IMR-90 (cell line): ENCODE measurements at regions not wholly inside any gene's neighbourhood (a gene's known extent, or its start where the extent isn't known, plus 50 kb on each side); places are given as distances from the start of the nearest gene placed in this dataset.

ENCODE experiments used
- ATAC-seq: fragments of 200-7000 bp; cut with Tn5 transposase; 2 replicates; pipeline ENCODE4 v1.9.1; 2020; ENCODE audit warnings: low read depth, mild to moderate bottlenecking, moderate library complexity
- BruUV-seq: library from RNA; stranded (reverse); fragments of 400-500 nt; replicated peaks from 2 replicates; lab custom pipeline; 2021; lab: Mats Ljungman, UMichigan
- CTCF ChIA-PET: fragments of 300-600 bp; formaldehyde crosslinking; extraction: SDS; loops from one replicate; lab custom pipeline; 2021; ENCODE audit warnings: antibody characterized with exemption; lab: Yijun Ruan, JAX
- POLR2A ChIA-PET: fragments of 300-600 bp; sonication (Branson Sonifier 250); formaldehyde crosslinking; loops from one replicate; lab custom pipeline; 2022; ENCODE audit warnings: antibody characterized with exemption; ENCODE audit not compliant: unreplicated experiment; lab: Charles Lee
- DNase-seq: peaks from one replicate; pipeline ENCODE4 v3.0.0; 2013
- H2AFZ ChIP-seq: replicated peaks from 2 replicates; pipeline ENCODE3; 2013; ENCODE audit warnings: low read length, mild to moderate bottlenecking; ENCODE audit not compliant: poor library complexity
- H2AK5ac ChIP-seq: 2 replicates; pipeline ENCODE4 v1.6.1; 2013; ENCODE audit warnings: low read depth, low read length, inconsistent platforms
- H2AK9ac ChIP-seq: replicated peaks from 2 replicates; pipeline ENCODE3; 2013; ENCODE audit warnings: mild to moderate bottlenecking, low read depth, low read length, moderate library complexity; ENCODE audit not compliant: poor library complexity
- H2BK120ac ChIP-seq: 2 replicates; pipeline ENCODE4 v1.6.1; 2013; ENCODE audit warnings: low read depth, low read length, inconsistent platforms
- H2BK15ac ChIP-seq: 3 replicates; pipeline ENCODE4 v1.6.1; 2013; ENCODE audit warnings: low read depth, low read length, inconsistent platforms
- H2BK20ac ChIP-seq: 2 replicates; pipeline ENCODE4 v1.6.1; 2013; ENCODE audit warnings: low read depth, mild to moderate bottlenecking, inconsistent platforms, low read length, moderate library complexity
- H2BK5ac ChIP-seq: 2 replicates; pipeline ENCODE4 v1.6.1; 2013; ENCODE audit warnings: mild to moderate bottlenecking, low read depth, low read length, inconsistent platforms; ENCODE audit not compliant: poor library complexity, severe bottlenecking
- H3K14ac ChIP-seq: replicated peaks from 2 replicates; pipeline ENCODE4 v1.6.1; 2013; ENCODE audit warnings: low read depth, low read length, inconsistent platforms
- H3K18ac ChIP-seq: 2 replicates; pipeline ENCODE4 v1.6.1; 2013; ENCODE audit warnings: low read depth, low read length, control low read depth
- H3K23ac ChIP-seq: 2 replicates; pipeline ENCODE4 v1.6.1; 2013; ENCODE audit warnings: low read depth, low read length, inconsistent platforms
- H3K27ac ChIP-seq: 2 replicates; pipeline ENCODE4 v1.5.1; 2013; ENCODE audit warnings: mild to moderate bottlenecking, control low read depth, low read length; ENCODE audit not compliant: insufficient read depth
- H3K27me3 ChIP-seq: 2 replicates; pipeline ENCODE4 v1.6.1; 2013; ENCODE audit warnings: low read length; ENCODE audit not compliant: control insufficient read depth, insufficient read depth
- H3K36me3 ChIP-seq: 2 replicates; pipeline ENCODE4 v1.6.1; 2013; ENCODE audit warnings: low read length, mixed read lengths; ENCODE audit not compliant: control insufficient read depth, insufficient read depth
- H3K4ac ChIP-seq: 2 replicates; pipeline ENCODE4 v1.6.1; 2013; ENCODE audit warnings: low read depth, low read length, inconsistent platforms
- H3K4me1 ChIP-seq: 2 replicates; pipeline ENCODE4 v1.6.1; 2013; ENCODE audit warnings: low read length, mixed read lengths; ENCODE audit not compliant: control insufficient read depth, insufficient read depth
- H3K4me2 ChIP-seq: 2 replicates; pipeline ENCODE4 v1.6.1; 2013; ENCODE audit warnings: low read depth, mild to moderate bottlenecking, control low read depth, low read length, moderate library complexity
- H3K4me3 ChIP-seq: 2 replicates; pipeline ENCODE4 v1.5.1; 2013; ENCODE audit warnings: low read depth, mild to moderate bottlenecking, control low read depth, low read length, moderate library complexity; ENCODE audit not compliant: insufficient read depth
- H3K56ac ChIP-seq: 2 replicates; pipeline ENCODE4 v1.6.1; 2013; ENCODE audit warnings: low read length, inconsistent platforms; ENCODE audit not compliant: insufficient read depth; ENCODE audit errors: extremely low read depth
- H3K79me1 ChIP-seq, 2 experiments: 2 replicates each; pipeline ENCODE4 v1.6.1; 2013; ENCODE audit warnings: low read length in 2 of 2, inconsistent platforms in 1 of 2, low read depth in 1 of 2
- H3K9ac ChIP-seq: 2 replicates; pipeline ENCODE4 v1.6.1; 2013; ENCODE audit warnings: low read depth, low read length, control low read depth
- H3K9me1 ChIP-seq: 2 replicates; pipeline ENCODE4 v1.6.1; 2013; ENCODE audit warnings: low read length, inconsistent platforms; ENCODE audit not compliant: insufficient read depth
- H3K9me3 ChIP-seq: 2 replicates; pipeline ENCODE4 v1.6.1; 2013; ENCODE audit warnings: low read length; ENCODE audit not compliant: control insufficient read depth, insufficient read depth
- H4K20me1 ChIP-seq: 2 replicates; pipeline ENCODE4 v1.6.1; 2013; ENCODE audit warnings: low read length, inconsistent platforms; ENCODE audit not compliant: insufficient read depth
- H4K5ac ChIP-seq: 2 replicates; pipeline ENCODE4 v1.6.1; 2013; ENCODE audit warnings: mild to moderate bottlenecking, low read depth, low read length, control low read depth
- H4K8ac ChIP-seq, 2 experiments: 2 replicates each; pipeline ENCODE4 v1.6.1; 2013; ENCODE audit warnings: low read depth in 2 of 2, low read length in 2 of 2, control low read depth in 1 of 2, inconsistent platforms in 1 of 2
- H4K91ac ChIP-seq: 2 replicates; pipeline ENCODE4 v1.6.1; 2013; ENCODE audit warnings: low read depth, low read length, inconsistent platforms; ENCODE audit not compliant: insufficient read depth
- BHLHE40 ChIP-seq: fragments of 150-350 bp; IDR thresholded peaks from 2 replicates; pipeline ENCODE4 v1.6.1; 2016; ENCODE audit warnings: mild to moderate bottlenecking, low read depth, low read length
- MAFK ChIP-seq: IDR thresholded peaks from 2 replicates; pipeline ENCODE4 v1.6.1; 2012; ENCODE audit warnings: low read depth, low read length, improper control_type of control experiment
- WGBS, 2 experiments: methylation state at CpG; one replicate each; pipeline versions ENCODE4 v1.1.5 to v1.1.7; 2013; ENCODE audit warnings: missing lambda C conversion rate in 2 of 2; ENCODE audit not compliant: insufficient read length in 1 of 2; ENCODE audit errors: extremely low coverage in 2 of 2; 5-methylcytosine and 5-hydroxymethylcytosine counted together
- dilution Hi-C: fragments of 300-500 bp; cut with HindIII; formaldehyde crosslinking; loops from one replicate; pipeline ENCODE4 v1.14.3; 2018; ENCODE audit warnings: low sequenced_read_pairs; ENCODE audit not compliant: unreplicated experiment
- in situ Hi-C: fragments of 300-500 bp; cut with MboI; formaldehyde crosslinking; loops from 3 replicates; pipeline ENCODE4 v1.14.3; 2019; ENCODE audit warnings: low sequenced_read_pairs, inconsistent platforms, mixed read lengths
- intact Hi-C: fragments of 100-400 bp; cut with micrococcal nuclease; formaldehyde crosslinking; loops from 2 replicates; pipeline ENCODE4 v1.10.0; 2022
- TF ChIP-seq, protein P1 (sequence below): fragments of 150-350 bp; IDR thresholded peaks from 2 replicates; pipeline ENCODE4 v1.6.1; 2016; ENCODE audit warnings: low read depth, mild to moderate bottlenecking, low read length, moderate library complexity, borderline replicate concordance
- TF ChIP-seq, protein P2 (sequence below): fragments of 150-350 bp; IDR thresholded peaks from 2 replicates; pipeline ENCODE4 v1.6.1; 2017; ENCODE audit warnings: mild to moderate bottlenecking, antibody characterized with exemption, low read length, low read depth

DNA sequence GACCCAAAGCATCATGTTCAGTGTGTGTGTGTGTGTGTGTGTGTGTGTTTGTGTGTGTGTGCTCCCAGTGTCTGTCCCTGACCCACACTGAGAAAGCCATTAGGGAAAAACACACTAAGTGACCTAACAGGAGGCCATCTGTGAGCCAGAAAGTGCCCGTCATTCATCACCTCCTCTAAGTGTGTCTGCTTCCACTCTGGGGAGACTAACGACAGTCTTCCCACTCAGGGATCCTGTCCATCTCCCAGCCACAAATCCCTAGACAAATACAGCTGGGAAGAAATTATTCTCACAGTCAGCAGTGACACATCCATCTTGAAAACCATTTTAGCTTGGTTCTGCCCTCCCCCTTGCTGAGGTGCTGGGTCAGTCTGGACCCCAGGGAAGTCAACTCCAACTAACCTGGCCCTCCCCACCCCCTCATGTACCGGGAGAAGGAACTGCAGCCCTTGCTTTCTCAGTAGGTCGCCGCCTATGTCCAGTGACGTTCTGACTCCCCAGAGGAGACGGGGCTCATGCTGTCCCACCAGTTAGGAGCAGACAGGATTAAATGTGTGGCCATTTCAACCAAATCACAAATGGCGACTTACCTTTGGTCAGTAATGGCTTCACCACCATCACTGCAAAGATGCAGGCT lies 296.5 kb upstream of the ZNF32 start:
- POLR2A ChIA-PET = no interaction called here

More for the DNA sequence above, 296.5 kb upstream of the ZNF32 start:
- Histone ChIP-seq H3K4ac (no peak overlapping the region), H3K9me1 (0 out of 2 replicates have a peak, but pooled peaks cover 8% of the 10 kb centered on the region), H3K9ac (no peak overlapping the region), H4K8ac (no peak overlapping the region), H4K20me1 (no peaks in the 10 kb centered on the region), H2BK20ac (no peak overlapping the region), H2AK5ac (no peak overlapping the region), H3K14ac (no peak overlapping the region), H3K23ac (no peak overlapping the region), H3K18ac (no peak overlapping the region), H4K5ac (no peak overlapping the region), H2BK120ac (no peak overlapping the region), H2AK9ac (no peak overlapping the region), H3K9me3 (no peaks in the 10 kb centered on the region), H3K4me1 (peaks cover 6% of the 10 kb centered on the region), H3K4me2 (no peak overlapping the region), H3K56ac (no peak overlapping the region), H3K79me1 (no peaks in the 10 kb centered on the region), H3K27me3 (no peaks in the 10 kb centered on the region), H3K4me3 (no peak overlapping the region), H3K36me3 (no peaks in the 10 kb centered on the region), H2BK5ac (no peak overlapping the region), H2BK15ac (peak overlapping the region; percentile 31; the same call in 1 of the 3 replicates), H2AFZ (peak overlapping the region; percentile 21), H3K27ac (no peak overlapping the region), H4K91ac (no peak overlapping the region)
- in situ Hi-C loops = no loop called here
- ATAC-seq (no peak), DNase-seq (no peak)
- no TSS peak for BruUV-seq
- intact Hi-C loops = no loop called here
- TF ChIP-seq, protein P1, sequence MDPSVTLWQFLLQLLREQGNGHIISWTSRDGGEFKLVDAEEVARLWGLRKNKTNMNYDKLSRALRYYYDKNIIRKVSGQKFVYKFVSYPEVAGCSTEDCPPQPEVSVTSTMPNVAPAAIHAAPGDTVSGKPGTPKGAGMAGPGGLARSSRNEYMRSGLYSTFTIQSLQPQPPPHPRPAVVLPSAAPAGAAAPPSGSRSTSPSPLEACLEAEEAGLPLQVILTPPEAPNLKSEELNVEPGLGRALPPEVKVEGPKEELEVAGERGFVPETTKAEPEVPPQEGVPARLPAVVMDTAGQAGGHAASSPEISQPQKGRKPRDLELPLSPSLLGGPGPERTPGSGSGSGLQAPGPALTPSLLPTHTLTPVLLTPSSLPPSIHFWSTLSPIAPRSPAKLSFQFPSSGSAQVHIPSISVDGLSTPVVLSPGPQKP = no peak
- TF ChIP-seq BHLHE40 (no peak), MAFK (no peak)
- TF ChIP-seq, protein P2, sequence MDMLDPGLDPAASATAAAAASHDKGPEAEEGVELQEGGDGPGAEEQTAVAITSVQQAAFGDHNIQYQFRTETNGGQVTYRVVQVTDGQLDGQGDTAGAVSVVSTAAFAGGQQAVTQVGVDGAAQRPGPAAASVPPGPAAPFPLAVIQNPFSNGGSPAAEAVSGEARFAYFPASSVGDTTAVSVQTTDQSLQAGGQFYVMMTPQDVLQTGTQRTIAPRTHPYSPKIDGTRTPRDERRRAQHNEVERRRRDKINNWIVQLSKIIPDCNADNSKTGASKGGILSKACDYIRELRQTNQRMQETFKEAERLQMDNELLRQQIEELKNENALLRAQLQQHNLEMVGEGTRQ = no peak
- WGBS, 2 experiments = 89% methylated on average over 6 of the region's 8 CpGs; no CpG with 5 or more reads in 1 of the 2 experiments
- dilution Hi-C loops = no loop called here
- CTCF ChIA-PET = no interaction called here
